ENCODE measurements at regions not wholly inside any gene's neighbourhood (a gene's known extent, or its start where the extent isn't known, plus 50 kb on each side); places are given as distances from the start of the nearest gene placed in this dataset.
A peak's percentile ranks its signal among the peaks of the same experiment; 100 is the strongest.

DNA sequence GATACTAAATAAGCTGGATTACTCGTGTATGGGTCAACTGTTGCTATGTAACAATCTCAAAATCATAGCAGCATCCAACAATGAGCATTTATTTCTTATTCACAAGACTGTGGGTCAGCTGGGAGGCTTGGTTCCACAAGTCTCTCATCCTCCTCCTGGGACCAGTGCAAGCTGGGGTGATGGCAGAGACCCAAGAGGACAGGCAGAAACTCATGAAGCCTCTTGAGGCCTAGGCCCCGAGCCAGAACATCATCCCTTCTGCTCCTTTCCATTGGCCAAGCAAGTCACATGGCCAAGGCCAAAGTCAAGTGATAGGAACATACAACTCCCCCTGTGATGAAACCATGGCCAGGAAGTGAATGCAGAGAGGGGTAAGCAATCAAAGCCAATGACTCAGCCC is 422.1 kb downstream of the BCOR start:
- Histone ChIP-seq H3K4me1 (ENCODE audit: low read length) (no peaks in the 10 kb centered on the region), H2AFZ (ENCODE audit: low read length) (no peak overlapping the region), H3K4me2 (ENCODE audit: low read depth, low read length, poor library complexity, severe bottlenecking) (no peak overlapping the region), H3K79me2 (ENCODE audit: low read length) (no peaks in the 10 kb centered on the region), H4K20me1 (ENCODE audit: insufficient read depth, low read depth, low read length) (no peaks in the 10 kb centered on the region), H3K27ac (ENCODE audit: low read length) (no peak overlapping the region), H3K36me3 (ENCODE audit: insufficient read depth, low read length) (no peaks in the 10 kb centered on the region), H3K9me2 (replicated peaks; ENCODE audit: insufficient read depth, low read length) (no peaks in the 10 kb centered on the region), H3K9me3 (ENCODE audit: low read length) (no peaks in the 10 kb centered on the region), H3K27me3 (ENCODE audit: low read length) (no peaks in the 10 kb centered on the region), H3K4me3 (ENCODE audit: low read length) (no peak overlapping the region), H3K9ac (ENCODE audit: low read length) (no peak overlapping the region)
- no peak for DNase-seq

DNA sequence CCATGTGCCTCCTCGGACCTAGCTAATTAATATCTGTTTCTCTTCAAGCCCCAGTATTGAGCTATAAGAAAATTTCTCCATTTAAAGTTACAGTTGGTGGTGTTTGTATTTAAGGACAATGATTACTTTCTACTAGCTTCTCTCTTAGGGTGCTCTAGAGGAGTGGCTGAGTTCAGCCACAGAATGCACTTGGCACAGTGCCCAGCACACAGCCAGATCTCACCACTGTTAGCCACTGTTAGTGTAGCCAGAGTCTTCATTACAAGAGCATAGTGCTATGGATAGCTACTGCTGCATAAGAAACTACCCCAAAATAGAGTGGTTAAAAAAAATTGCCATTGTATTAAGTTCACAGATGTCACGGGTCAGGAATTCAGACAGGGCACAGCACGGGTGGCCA is 421.3 kb downstream of the BCOR start:
- Histone ChIP-seq H4K20me1 (ENCODE audit: insufficient read depth, low read depth, low read length) (no peaks in the 10 kb centered on the region), H3K4me3 (ENCODE audit: low read length) (no peak overlapping the region), H3K9me2 (replicated peaks; ENCODE audit: insufficient read depth, low read length) (no peaks in the 10 kb centered on the region), H3K9ac (ENCODE audit: low read length) (no peak overlapping the region), H3K27me3 (ENCODE audit: low read length) (no peaks in the 10 kb centered on the region), H3K4me1 (ENCODE audit: low read length) (no peaks in the 10 kb centered on the region), H3K9me3 (ENCODE audit: low read length) (no peaks in the 10 kb centered on the region), H3K79me2 (ENCODE audit: low read length) (no peaks in the 10 kb centered on the region), H3K36me3 (ENCODE audit: insufficient read depth, low read length) (no peaks in the 10 kb centered on the region), H3K4me2 (ENCODE audit: low read depth, low read length, poor library complexity, severe bottlenecking) (no peak overlapping the region), H3K27ac (ENCODE audit: low read length) (no peak overlapping the region), H2AFZ (ENCODE audit: low read length) (no peak overlapping the region)
- peak; percentile 21 for DNase-seq

DNA sequence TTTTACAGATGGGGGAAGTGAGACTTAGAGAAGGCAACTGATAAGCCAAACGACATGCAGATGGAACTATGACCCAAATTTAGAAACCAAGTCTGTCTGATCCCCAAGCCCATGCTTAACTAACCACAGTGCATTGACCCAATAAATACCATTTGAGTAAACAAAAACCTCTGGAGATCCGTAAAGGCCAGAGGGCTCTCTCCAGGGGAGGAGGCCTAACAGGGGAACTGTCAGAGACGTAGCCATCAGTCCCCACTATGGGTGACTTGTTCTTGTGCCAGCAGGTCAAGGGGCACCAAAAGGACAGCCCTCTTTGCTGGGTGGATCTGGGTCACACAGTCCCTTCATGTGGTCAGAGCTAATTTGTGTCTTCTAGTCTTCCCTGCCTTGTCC is 420.2 kb downstream of the BCOR start:
- Histone ChIP-seq H3K27ac (ENCODE audit: low read length) (no peak overlapping the region), H3K79me2 (ENCODE audit: low read length) (no peaks in the 10 kb centered on the region), H2AFZ (ENCODE audit: low read length) (no peak overlapping the region), H3K9ac (ENCODE audit: low read length) (no peak overlapping the region), H3K9me2 (replicated peaks; ENCODE audit: insufficient read depth, low read length) (no peaks in the 10 kb centered on the region), H4K20me1 (ENCODE audit: insufficient read depth, low read depth, low read length) (no peaks in the 10 kb centered on the region), H3K27me3 (ENCODE audit: low read length) (no peaks in the 10 kb centered on the region), H3K9me3 (ENCODE audit: low read length) (no peaks in the 10 kb centered on the region), H3K4me1 (ENCODE audit: low read length) (no peaks in the 10 kb centered on the region), H3K36me3 (ENCODE audit: insufficient read depth, low read length) (no peaks in the 10 kb centered on the region), H3K4me3 (ENCODE audit: low read length) (no peak overlapping the region), H3K4me2 (ENCODE audit: low read depth, low read length, poor library complexity, severe bottlenecking) (no peak overlapping the region)
- peak; percentile 9 for DNase-seq

DNA sequence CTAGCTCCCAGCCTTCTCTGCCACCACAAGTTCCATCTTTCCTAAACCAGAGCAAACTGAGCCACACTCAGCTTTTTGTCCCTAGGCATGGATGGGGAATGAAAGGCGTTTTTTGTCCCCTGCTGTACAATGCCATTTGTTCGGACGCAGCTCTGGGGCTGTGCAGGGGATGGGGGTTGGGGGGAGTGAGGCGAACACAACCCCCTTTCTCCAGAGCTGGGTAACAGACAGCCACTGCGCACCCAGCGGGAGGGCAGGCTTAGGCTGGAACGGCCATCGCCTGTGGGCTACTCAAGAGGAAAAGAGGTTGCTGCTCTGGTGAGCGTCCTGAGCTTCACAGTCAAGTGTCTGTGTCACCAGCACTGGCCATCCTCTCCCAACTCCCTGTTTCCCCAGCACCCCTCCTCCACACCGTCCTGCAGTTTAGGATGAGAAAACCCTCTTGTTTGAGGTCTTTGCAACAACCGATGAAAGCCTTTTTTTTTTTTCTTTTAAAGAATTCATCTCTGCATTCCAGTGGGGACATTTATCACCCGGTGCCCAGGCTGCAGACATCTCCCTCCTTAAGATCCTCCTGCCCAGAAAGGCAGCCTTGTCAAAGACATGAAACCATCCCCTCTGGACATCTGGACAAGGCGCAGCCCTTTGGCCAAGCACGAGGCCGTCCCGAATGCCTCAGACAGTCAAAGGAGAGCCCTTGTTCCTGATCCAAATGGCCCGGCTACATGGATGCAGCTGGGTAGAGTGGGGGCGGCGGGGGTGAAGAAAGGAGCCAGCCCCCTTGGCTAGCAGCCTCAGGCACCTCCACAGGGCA is 419.6 kb downstream of the BCOR start:
- Histone ChIP-seq H3K9ac (ENCODE audit: low read length) (no peak overlapping the region), H3K27ac (ENCODE audit: low read length) (no peak overlapping the region), H2AFZ (ENCODE audit: low read length) (no peak overlapping the region), H3K79me2 (ENCODE audit: low read length) (no peaks in the 10 kb centered on the region), H3K4me2 (ENCODE audit: low read depth, low read length, poor library complexity, severe bottlenecking) (no peak overlapping the region), H3K36me3 (ENCODE audit: insufficient read depth, low read length) (no peaks in the 10 kb centered on the region), H4K20me1 (ENCODE audit: insufficient read depth, low read depth, low read length) (no peaks in the 10 kb centered on the region), H3K9me2 (replicated peaks; ENCODE audit: insufficient read depth, low read length) (no peaks in the 10 kb centered on the region), H3K27me3 (ENCODE audit: low read length) (no peaks in the 10 kb centered on the region), H3K4me3 (ENCODE audit: low read length) (no peak overlapping the region), H3K9me3 (ENCODE audit: low read length) (no peaks in the 10 kb centered on the region), H3K4me1 (ENCODE audit: low read length) (no peaks in the 10 kb centered on the region)
- peak; percentile 15 for DNase-seq

DNA sequence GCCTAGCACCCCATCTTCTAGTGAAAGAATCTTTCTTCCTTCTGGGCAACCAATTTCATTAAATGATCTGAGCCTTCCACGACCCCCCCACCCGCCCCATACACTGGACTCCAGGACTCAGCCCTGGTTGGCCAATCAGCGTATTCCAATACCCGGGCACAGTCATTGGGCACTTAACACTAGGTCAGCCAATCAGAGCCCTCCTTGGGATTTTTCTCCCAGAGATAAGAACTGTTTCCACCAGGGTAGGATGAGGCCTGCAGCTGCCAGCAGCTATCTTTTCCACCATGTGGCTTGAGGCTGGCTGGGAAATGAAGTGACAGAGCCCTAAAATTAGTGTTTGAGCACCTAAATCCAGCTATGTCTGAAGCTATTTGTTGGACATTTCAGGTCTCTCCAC is 418.8 kb downstream of the BCOR start:
- no peaks in the 10 kb centered on the region for H3K27me3 ChIP-seq (ENCODE audit: low read length)
- no peaks in the 10 kb centered on the region for H3K36me3 ChIP-seq (ENCODE audit: insufficient read depth, low read length)
- H3K9ac ChIP-seq (ENCODE audit: low read length), result no peak overlapping the region
- H3K27ac ChIP-seq (ENCODE audit: low read length), result no peak overlapping the region
- H3K9me2 ChIP-seq (replicated peaks; ENCODE audit: insufficient read depth, low read length), result no peaks in the 10 kb centered on the region
- H3K9me3 ChIP-seq (ENCODE audit: low read length), result no peaks in the 10 kb centered on the region
- no peaks in the 10 kb centered on the region for H3K79me2 ChIP-seq (ENCODE audit: low read length)
- no peaks in the 10 kb centered on the region for H3K4me1 ChIP-seq (ENCODE audit: low read length)
- DNase-seq, result peak; percentile 12
- no peaks in the 10 kb centered on the region for H4K20me1 ChIP-seq (ENCODE audit: insufficient read depth, low read depth, low read length)
- no peak overlapping the region for H3K4me2 ChIP-seq (ENCODE audit: low read depth, low read length, poor library complexity, severe bottlenecking)
- H2AFZ ChIP-seq (ENCODE audit: low read length), result no peak overlapping the region
- no peak overlapping the region for H3K4me3 ChIP-seq (ENCODE audit: low read length)

DNA sequence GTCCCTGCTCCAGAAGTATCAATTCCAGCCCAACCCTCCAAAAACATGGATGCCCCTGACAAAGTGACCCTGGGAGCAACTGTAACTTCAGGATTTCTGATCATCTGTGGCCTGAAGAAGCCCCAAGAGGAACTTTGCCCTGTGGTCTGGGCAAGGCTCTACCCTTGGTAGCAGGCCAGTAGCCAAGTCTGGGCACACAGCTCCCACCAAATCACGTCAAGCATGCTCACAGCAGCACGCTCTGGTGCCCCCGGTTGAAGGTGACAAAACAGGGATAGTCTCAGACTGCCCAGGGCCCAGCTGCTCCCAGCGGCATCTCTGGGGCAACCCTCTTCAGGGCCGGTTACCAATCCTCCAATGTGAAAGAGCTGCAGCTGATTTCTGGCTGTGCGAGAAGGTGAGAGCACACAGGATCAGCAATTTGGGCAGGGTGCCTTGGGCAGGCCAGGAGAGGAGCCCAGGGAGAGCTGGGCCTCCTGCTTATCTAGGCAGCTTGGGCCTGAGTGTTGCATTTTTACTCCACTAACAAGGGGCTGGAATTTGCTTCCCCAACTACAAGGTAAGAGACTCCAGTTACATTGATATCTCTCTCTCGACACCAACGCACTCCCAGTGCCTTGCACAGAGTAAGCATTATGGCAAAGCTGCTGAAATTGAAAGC is 418.1 kb downstream of the BCOR start:
- Histone ChIP-seq H3K36me3 (ENCODE audit: insufficient read depth, low read length) (no peaks in the 10 kb centered on the region), H3K27me3 (ENCODE audit: low read length) (no peaks in the 10 kb centered on the region), H3K9ac (ENCODE audit: low read length) (no peak overlapping the region), H4K20me1 (ENCODE audit: insufficient read depth, low read depth, low read length) (no peaks in the 10 kb centered on the region), H3K4me3 (ENCODE audit: low read length) (no peak overlapping the region), H3K79me2 (ENCODE audit: low read length) (no peaks in the 10 kb centered on the region), H3K4me1 (ENCODE audit: low read length) (no peaks in the 10 kb centered on the region), H2AFZ (ENCODE audit: low read length) (no peak overlapping the region), H3K9me2 (replicated peaks; ENCODE audit: insufficient read depth, low read length) (no peaks in the 10 kb centered on the region), H3K27ac (ENCODE audit: low read length) (no peak overlapping the region), H3K4me2 (ENCODE audit: low read depth, low read length, poor library complexity, severe bottlenecking) (no peak overlapping the region), H3K9me3 (ENCODE audit: low read length) (no peaks in the 10 kb centered on the region)
- DNase-seq, result peak; percentile 7

DNA sequence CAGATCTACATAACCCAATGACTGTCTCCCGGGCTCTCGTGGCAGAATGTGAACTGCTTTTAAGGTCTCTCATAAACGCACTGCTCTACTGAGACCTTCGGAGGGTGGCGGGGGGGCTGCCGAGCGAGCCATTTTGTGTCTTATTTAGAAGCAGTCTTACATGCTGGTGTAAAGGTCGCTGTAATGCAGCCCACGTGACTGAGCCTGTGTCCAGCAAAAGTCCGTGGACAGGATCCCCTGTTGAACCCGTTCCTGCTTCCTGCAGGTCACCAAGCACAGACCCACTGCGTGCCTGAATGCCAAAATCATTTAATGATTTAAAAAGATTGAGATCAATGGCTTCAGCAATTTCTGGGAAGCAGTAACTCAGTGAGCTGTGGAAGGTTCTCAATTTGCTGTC is 415.9 kb downstream of the BCOR start:
- Histone ChIP-seq H3K9me2 (replicated peaks; ENCODE audit: insufficient read depth, low read length) (no peaks in the 10 kb centered on the region), H2AFZ (ENCODE audit: low read length) (no peak overlapping the region), H3K9me3 (ENCODE audit: low read length) (no peaks in the 10 kb centered on the region), H3K4me3 (ENCODE audit: low read length) (no peak overlapping the region), H3K4me2 (ENCODE audit: low read depth, low read length, poor library complexity, severe bottlenecking) (no peak overlapping the region), H3K79me2 (ENCODE audit: low read length) (no peaks in the 10 kb centered on the region), H3K4me1 (ENCODE audit: low read length) (no peaks in the 10 kb centered on the region), H3K27me3 (ENCODE audit: low read length) (no peaks in the 10 kb centered on the region), H3K9ac (ENCODE audit: low read length) (no peak overlapping the region), H4K20me1 (ENCODE audit: insufficient read depth, low read depth, low read length) (no peaks in the 10 kb centered on the region), H3K36me3 (ENCODE audit: insufficient read depth, low read length) (no peaks in the 10 kb centered on the region), H3K27ac (ENCODE audit: low read length) (no peak overlapping the region)
- DNase-seq, result peak; percentile 17

DNA sequence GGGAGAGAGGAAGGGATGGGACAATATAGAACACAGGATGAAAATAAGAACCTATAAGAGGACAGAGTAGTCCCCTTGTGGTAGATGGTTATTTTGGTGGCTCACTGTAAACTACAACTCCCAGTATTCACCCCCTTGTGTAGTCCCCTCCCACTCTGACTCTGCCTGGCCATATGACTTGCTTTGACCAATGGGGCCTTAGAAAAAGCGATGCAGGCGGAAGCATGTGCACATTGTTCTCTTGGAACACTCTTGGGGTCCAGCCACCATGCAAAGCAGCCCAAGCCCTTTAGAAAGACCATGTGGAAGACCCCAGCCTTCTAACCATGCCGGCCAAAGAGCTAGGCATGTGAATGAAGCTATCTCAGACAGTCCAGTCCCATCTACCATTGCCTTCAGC is 415.0 kb downstream of the BCOR start:
- H3K4me1 ChIP-seq (ENCODE audit: low read length), result no peaks in the 10 kb centered on the region
- H3K4me3 ChIP-seq (ENCODE audit: low read length), result no peak overlapping the region
- no peak overlapping the region for H3K4me2 ChIP-seq (ENCODE audit: low read depth, low read length, poor library complexity, severe bottlenecking)
- peak; percentile 49 for DNase-seq
- H3K79me2 ChIP-seq (ENCODE audit: low read length), result no peaks in the 10 kb centered on the region
- H3K36me3 ChIP-seq (ENCODE audit: insufficient read depth, low read length), result no peaks in the 10 kb centered on the region
- H3K9ac ChIP-seq (ENCODE audit: low read length), result no peak overlapping the region
- H2AFZ ChIP-seq (ENCODE audit: low read length), result no peak overlapping the region
- H3K9me2 ChIP-seq (replicated peaks; ENCODE audit: insufficient read depth, low read length), result no peaks in the 10 kb centered on the region
- H3K27ac ChIP-seq (ENCODE audit: low read length), result no peak overlapping the region
- H4K20me1 ChIP-seq (ENCODE audit: insufficient read depth, low read depth, low read length), result no peaks in the 10 kb centered on the region
- no peaks in the 10 kb centered on the region for H3K9me3 ChIP-seq (ENCODE audit: low read length)
- H3K27me3 ChIP-seq (ENCODE audit: low read length), result no peaks in the 10 kb centered on the region

Data from Karpas-422 (cell line).